Activated gamma-delta T cell treated with Interleukin-2 at 50 U/mL for 16 hours (primary cell): ENCODE measurements at regions not wholly inside any gene's neighbourhood (a gene's known extent, or its start where the extent isn't known, plus 50 kb on each side); places are given as distances from the start of the nearest gene placed in this dataset.
"Not testable (repeated sequence)": the region's sequence is repeated elsewhere in the genome, so short reads cannot be mapped to it uniquely, and the experiment has no call there.

Source experiments
- DNase-seq: peaks from one replicate; pipeline ENCODE4 v3.0.0-alpha.2; 2020

- DNase-seq: no peak
These were observed 257.7 kb upstream of the GJE1 start for GRCh38 chr6:141874930-141875602.

DNA sequence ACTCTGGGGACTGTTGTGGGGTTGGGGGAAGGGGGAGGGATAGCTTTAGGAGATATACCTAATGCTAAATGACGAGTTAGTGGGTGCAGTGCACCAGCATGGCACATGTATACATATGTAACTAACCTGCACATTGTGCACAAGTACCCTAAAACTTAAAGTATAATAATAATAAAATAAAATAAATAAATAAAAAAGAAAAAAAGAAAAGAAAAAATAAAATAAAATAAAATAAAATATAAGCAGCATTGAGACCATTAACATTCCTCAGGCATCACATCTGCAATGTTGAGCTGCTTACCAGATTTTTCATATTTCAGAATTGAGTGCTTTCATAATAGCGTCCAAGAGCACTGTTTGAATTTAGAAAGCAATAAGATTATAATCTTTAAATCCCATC is 263.2 kb upstream of the GJE1 start:
- DNase-seq: not testable (repeated sequence)

DNA sequence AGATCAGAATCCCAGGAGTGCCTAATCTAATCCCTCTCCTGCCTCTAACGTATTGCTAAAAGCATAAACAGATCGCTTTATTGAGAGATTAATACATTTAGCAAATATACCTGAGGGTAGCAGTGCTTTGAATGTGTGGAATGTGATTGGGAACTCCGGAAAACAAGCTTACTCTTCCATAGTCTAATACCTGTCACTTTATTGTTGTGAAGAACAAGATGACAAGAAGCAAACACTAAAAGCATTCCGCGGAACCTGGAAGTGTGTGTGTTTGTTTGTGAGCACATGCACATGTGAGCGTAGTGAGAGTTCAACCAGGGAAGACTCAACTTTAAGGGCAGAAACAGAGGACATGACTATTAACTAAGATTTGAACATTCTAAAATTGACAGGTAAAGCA is 265.0 kb upstream of the GJE1 start:
- DNase-seq: no peak

- DNase-seq: no peak
These were observed 265.8 kb upstream of the GJE1 start for GRCh38 chr6:141866731-141867497.

- DNase-seq: no peak
These were observed 281.7 kb upstream of the GJE1 start for GRCh38 chr6:141851063-141851462.

- DNase-seq: peak; percentile 4
These were observed 284.5 kb upstream of the GJE1 start for GRCh38 chr6:141848029-141848890.

DNA sequence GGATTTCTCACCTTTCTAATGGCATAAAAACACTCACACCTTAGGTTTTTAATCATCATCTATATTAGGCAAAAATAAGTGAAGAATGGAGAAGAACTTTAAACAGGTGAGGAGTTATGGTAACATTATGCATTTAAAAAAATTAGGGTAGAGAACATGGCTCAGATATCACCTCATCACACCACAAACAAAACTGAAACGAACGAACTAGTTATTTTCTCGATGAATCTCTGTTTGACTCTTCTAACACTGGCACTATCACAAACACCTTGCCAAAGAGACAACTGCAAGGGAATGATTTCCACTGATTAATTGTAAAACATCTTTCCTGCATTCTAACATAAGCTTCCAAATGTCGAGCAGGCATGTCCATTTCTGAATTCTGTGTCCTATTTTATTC is 286.1 kb upstream of the GJE1 start:
- no peak for DNase-seq

DNA sequence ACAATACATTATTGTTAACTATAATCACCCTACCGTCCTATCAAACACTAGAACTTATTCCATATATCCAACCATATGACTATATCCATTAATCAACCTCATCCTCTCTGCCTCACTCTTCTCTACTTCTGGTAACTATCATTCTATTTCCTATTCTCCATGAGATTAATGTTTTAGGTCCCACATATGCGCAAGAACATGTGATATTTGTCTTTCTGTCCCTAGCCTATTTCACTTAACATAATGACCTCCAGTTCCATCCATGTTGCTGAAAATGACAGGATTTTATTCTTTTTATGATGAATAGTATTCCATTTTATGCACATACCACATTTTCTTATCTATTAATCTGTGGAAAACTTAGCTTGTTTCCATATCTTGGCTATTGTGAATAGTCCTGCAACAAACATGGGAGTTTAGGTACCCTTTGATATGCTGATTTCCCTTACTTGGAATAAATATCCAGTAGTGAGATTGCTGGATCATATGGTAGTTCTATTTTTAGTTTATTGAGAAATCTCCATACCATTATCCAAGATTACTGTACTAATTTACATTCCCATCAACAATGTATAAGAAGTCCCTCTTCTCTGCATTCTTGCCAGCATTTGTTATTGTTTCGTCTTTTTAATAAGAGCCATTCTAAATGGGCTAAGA is 289.4 kb upstream of the GJE1 start:
- no peak for DNase-seq

- DNase-seq: no peak
These were observed 299.6 kb upstream of the GJE1 start for GRCh38 chr6:141833001-141833655.

- DNase-seq: no peak
These were observed 302.2 kb upstream of the GJE1 start for GRCh38 chr6:141830530-141830929.

DNA sequence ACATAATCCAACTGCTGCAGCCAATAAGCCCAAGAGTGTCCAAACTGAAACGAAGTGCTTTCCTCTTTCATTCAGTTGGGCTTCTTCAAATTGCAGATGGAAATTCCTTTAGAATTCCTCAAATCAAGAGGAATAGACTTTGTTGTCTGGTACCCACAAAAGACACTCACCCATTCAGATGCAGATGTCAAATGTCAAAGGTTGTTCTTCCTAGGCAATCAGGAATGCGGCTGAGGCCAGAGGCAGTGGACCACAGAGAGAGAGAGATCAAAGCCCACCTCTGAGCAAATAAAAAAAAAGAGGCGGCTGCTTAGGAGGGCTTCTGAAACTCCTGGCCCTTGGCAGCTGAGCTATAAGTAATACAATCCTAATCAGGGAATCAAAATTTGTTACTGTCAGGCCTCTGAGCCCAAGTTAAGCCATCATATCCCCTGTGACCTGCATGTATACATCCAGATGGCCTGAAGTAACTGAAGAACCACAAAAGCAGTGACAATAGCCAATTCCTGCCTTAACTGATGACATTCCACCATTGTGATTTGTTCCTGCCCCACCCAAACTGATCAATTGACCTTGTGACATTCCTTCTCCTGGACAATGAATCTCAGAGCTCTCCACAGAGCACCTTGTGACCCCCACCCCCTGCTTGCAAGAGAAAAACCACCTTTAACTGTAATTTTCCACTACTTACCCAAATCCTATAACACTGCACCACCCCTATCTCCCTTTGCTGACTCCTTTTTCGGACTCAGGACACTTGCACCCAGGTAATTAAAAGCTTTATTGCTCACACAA is 303.0 kb upstream of the GJE1 start:
- no peak for DNase-seq

GRCh38 chr6:141824350-141824749 is 308.4 kb upstream of the GJE1 start:
- no peak for DNase-seq

GRCh38 chr6:141815039-141815438 is 317.7 kb upstream of the GJE1 start:
- DNase-seq: not testable (repeated sequence)

DNA sequence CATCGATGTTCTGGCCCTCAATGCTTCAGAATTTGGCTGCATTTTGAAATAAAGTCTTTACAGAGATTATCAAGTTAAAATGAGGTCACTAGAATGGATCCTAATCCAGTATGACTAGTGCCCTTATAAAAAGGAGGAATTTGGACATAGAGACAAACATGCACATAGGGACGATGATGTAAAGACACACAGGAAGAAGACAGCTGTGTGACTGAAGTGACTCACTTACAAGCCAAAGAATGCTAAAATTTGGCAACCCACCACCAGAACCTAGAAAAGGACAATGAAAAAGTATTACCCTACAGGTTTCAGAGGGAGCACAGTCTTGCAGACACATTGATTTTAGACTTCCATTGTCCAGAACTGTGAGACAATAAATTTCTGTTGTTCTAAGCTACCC is 322.8 kb upstream of the GJE1 start:
- no peak for DNase-seq

GRCh38 chr6:141808662-141809061 is 324.1 kb upstream of the GJE1 start:
- DNase-seq: no peak

- DNase-seq: not testable (repeated sequence)
These were observed 331.8 kb upstream of the GJE1 start for GRCh38 chr6:141800973-141801372.

DNA sequence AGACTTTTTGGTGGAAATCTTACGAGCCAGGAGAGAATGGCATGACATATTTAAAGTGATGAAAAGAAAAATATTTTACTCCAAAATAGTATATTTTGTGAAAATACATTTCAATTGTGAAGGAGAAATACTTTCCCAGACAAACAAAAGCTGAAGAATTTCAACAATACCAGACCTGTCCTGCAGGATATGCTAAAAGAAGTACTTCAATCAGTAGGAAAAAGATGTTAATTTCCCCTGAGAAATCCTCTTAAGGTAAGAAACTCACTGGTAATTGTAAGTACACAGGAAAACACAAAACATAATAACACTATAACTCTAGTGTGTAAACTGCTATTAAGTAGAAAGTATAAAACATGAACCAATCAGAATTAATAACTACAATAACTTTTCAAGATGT is 341.8 kb upstream of the GJE1 start:
- DNase-seq: no peak

DNA sequence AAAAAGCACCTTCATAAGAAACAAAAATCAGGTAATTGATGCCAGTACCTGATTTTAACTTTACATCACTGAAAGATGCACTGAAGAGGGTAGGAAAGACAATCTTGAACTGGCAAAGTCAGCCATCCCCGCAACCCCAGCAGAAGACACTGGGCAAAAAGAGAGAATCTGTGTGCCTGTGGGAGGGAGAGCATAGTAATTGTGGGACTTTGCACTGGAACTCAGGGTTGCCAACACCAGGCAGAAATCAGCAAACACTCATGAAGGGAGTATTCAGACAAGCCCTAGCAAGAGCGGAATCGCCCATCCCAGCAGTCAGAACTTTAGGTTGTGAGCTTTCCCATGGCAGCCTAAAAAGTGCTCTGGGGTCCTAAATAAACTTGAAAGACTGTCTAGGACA is 344.6 kb upstream of the GJE1 start:
- no peak for DNase-seq

DNA sequence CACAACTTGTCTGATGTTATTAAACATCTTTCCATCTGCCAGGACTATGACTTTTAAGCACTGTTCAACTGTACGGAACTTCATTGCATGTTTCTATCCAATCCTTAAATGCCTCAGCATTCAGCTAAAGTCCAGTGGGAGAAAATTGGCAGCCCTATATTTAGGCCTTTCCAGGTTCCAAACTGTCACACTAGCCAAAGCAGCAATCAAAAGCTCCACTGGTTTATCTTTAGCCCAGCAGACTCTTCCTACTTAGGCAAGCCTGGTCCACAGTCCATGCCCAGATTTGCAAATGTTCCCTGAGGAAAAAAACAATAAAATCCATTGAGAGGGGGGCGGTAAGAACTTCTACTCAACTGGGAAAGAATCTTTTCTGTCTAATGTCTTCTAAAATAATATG is 349.1 kb upstream of the GJE1 start:
- no peak for DNase-seq

DNA sequence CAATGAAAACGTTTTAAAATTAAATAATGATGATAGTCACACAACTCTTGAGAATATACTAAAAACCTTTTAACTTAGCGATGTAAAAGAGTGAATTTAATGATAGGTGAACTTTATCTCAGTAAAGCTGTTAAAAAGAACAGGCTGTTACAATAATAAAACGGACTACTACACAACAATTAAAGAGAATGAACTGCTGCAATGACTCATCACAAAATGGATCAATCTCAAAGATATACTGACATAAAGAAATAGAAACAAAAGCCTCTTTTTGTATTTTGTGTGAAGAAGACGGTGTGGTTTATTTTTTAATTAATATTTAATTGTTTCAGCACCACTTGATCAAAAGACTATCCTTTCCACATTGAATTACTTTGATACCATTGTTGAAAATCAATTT is 352.4 kb upstream of the GJE1 start:
- DNase-seq: no peak

DNA sequence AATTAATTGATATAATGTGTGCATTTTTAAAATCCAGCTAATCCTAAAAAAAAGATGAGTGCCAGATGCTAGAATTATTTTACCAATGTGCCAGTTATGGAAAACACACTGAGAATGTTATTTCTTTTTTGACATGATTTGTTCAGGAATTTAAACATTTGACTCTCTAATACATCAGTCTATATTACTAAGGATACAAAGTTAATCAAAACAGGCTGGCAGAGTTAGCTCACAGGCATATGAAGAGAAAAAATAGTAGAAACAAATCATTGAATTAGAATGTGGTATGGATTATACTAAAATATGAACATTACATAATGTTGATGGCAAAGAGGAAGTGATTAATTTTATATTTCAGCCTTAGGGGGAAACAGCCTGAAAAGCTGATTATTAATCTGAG is 368.3 kb upstream of the GJE1 start:
- no peak for DNase-seq

DNA sequence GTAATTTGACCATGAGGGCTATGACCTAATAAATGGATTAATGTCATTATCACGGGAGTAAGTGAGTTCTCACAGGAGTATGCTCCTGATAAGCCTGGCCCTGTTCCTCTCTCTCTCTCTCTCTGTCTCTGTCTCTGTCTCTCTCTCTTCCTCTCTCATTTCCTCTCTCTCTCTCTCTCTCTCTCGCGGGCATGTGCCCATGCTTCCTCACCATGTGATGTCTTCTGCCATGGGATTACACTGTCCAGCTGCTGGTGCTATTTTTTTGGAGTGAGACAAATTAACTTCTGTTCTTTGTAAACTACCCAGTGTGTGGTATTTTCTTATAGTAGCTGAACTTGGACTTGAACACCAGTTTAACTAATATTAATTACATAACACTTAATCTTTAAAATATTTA is 374.3 kb upstream of the GJE1 start:
- no peak for DNase-seq
